DMS 273 (cell line): ENCODE measurements at regions not wholly inside any gene's neighbourhood (a gene's known extent, or its start where the extent isn't known, plus 50 kb on each side); places are given as distances from the start of the nearest gene placed in this dataset.
"Not testable (repeated sequence)": the region's sequence is repeated elsewhere in the genome, so short reads cannot be mapped to it uniquely, and the experiment has no call there.

Experiments
- DNase-seq: peaks from one replicate; lab custom pipeline; 2025; ENCODE audit not compliant: unreplicated experiment; lab: John Stamatoyannopoulos, UW

GRCh38 chr11:67940440-67940839 lies 63.5 kb downstream of the UNC93B1 start:
- DNase-seq, result not testable (repeated sequence)

- not testable (repeated sequence) for DNase-seq
These were observed 64.9 kb downstream of the UNC93B1 start for GRCh38 chr11:67938964-67939363.

- not testable (repeated sequence) for DNase-seq
These were observed 65.5 kb downstream of the UNC93B1 start for GRCh38 chr11:67938371-67938770.

- DNase-seq, result not testable (repeated sequence)
These were observed 80.3 kb downstream of the UNC93B1 start for GRCh38 chr11:67923565-67923964.

- not testable (repeated sequence) for DNase-seq
These were observed 83.4 kb downstream of the UNC93B1 start for GRCh38 chr11:67920546-67920945.

- not testable (repeated sequence) for DNase-seq
These were observed 91.7 kb downstream of the UNC93B1 start for GRCh38 chr11:67912184-67912583.

- not testable (repeated sequence) for DNase-seq
These were observed 92.7 kb downstream of the UNC93B1 start for GRCh38 chr11:67911211-67911610.

- DNase-seq, result not testable (repeated sequence)
These were observed 93.1 kb downstream of the UNC93B1 start for GRCh38 chr11:67910803-67911202.

GRCh38 chr11:67906969-67907368 lies 96.9 kb downstream of the UNC93B1 start:
- not testable (repeated sequence) for DNase-seq

- not testable (repeated sequence) for DNase-seq
These were observed 104.4 kb downstream of the UNC93B1 start for GRCh38 chr11:67899462-67899861.

GRCh38 chr11:67893487-67893886 lies 110.4 kb downstream of the UNC93B1 start:
- DNase-seq, result not testable (repeated sequence)

- DNase-seq, result not testable (repeated sequence)
These were observed 114.3 kb downstream of the UNC93B1 start for GRCh38 chr11:67889646-67890045.

GRCh38 chr11:67888056-67888455 lies 115.8 kb downstream of the UNC93B1 start:
- not testable (repeated sequence) for DNase-seq

- not testable (repeated sequence) for DNase-seq
These were observed 117.2 kb downstream of the UNC93B1 start for GRCh38 chr11:67886672-67887071.

GRCh38 chr11:67886207-67886606 lies 117.7 kb downstream of the UNC93B1 start:
- not testable (repeated sequence) for DNase-seq

- DNase-seq, result not testable (repeated sequence)
These were observed 118.3 kb downstream of the UNC93B1 start for GRCh38 chr11:67885574-67885973.

GRCh38 chr11:67884761-67885558 lies 118.9 kb downstream of the UNC93B1 start:
- not testable (repeated sequence) for DNase-seq

GRCh38 chr11:67884073-67884757 lies 119.7 kb downstream of the UNC93B1 start:
- DNase-seq, result not testable (repeated sequence)

- not testable (repeated sequence) for DNase-seq
These were observed 121.6 kb downstream of the UNC93B1 start for GRCh38 chr11:67882304-67882703.

- not testable (repeated sequence) for DNase-seq
These were observed 122.1 kb downstream of the UNC93B1 start for GRCh38 chr11:67881836-67882235.

GRCh38 chr11:67880594-67881196 lies 123.2 kb downstream of the UNC93B1 start:
- not testable (repeated sequence) for DNase-seq

- peak; percentile 24 for DNase-seq
These were observed 125.2 kb downstream of the UNC93B1 start for GRCh38 chr11:67878666-67879065.
